Spleen (tissue), 11 donors: ENCODE measurements at regions not wholly inside any gene's neighbourhood (a gene's known extent, or its start where the extent isn't known, plus 50 kb on each side); places are given as distances from the start of the nearest gene placed in this dataset.

ENCODE experiments used
- DNase-seq: peaks from one replicate; pipeline ENCODE4 v3.0.0-alpha.2; 2020
- H3K27ac ChIP-seq, 8 donors: fragments of 200-600 bp; sonication (generic) in 7 of 8; 1 replicate in 4 of 8; 2 replicates in 4 of 8; pipeline versions ENCODE4 v1.5.0 to v1.8.0; 2016 to 2021; ENCODE audit warnings: inconsistent platforms in 4 of 8, mild to moderate bottlenecking in 4 of 8, moderate library complexity in 1 of 8
- H3K27me3 ChIP-seq, 7 donors: fragments of 200-600 bp; sonication (generic) in 6 of 7; replicated peaks in 1 of 7; 1 replicate in 4 of 7; 2 replicates in 3 of 7; pipeline versions ENCODE4 v1.5.0 to v1.8.0; 2016 to 2021; ENCODE audit warnings: inconsistent platforms in 3 of 7, mild to moderate bottlenecking in 1 of 7
- H3K36me3 ChIP-seq, 6 donors: fragments of 200-600 bp; sonication (generic) in 5 of 6; 1 replicate in 4 of 6; 2 replicates in 2 of 6; pipeline versions ENCODE4 v1.5.0 to v1.8.0; 2016 to 2021; ENCODE audit warnings: inconsistent platforms in 2 of 6
- H3K4me1 ChIP-seq, 6 donors: fragments of 200-600 bp; sonication (generic) in 5 of 6; 1 replicate in 3 of 6; 2 replicates in 3 of 6; pipeline versions ENCODE4 v1.5.0 to v1.8.0; 2016 to 2021; ENCODE audit warnings: inconsistent platforms in 3 of 6
- H3K4me3 ChIP-seq, 8 donors: fragments of 200-600 bp; sonication (generic) in 7 of 8; 1 replicate in 4 of 8; 2 replicates in 4 of 8; pipeline versions ENCODE4 v1.5.0 to v1.8.0; 2016 to 2021; ENCODE audit warnings: inconsistent platforms in 4 of 8, mild to moderate bottlenecking in 4 of 8, moderate library complexity in 2 of 8
- H3K9me3 ChIP-seq, 8 donors: fragments of 200-600 bp; sonication (generic) in 7 of 8; 1 replicate in 4 of 8; 2 replicates in 4 of 8; pipeline versions ENCODE4 v1.5.0 to v1.8.0; 2016 to 2021; ENCODE audit warnings: inconsistent platforms in 4 of 8
- POLR2A ChIP-seq, 3 donors: fragments of 450-650 bp; IDR thresholded peaks; one replicate each; pipeline ENCODE4 v1.5.1; 2017; ENCODE audit warnings: antibody characterized with exemption in 3 of 3, mild to moderate bottlenecking in 1 of 3
- POLR2AphosphoS5 ChIP-seq, 3 donors: sonication (generic); formaldehyde crosslinking; IDR thresholded peaks; one replicate each; pipeline ENCODE4 v1.5.1; 2017; ENCODE audit warnings: antibody characterized with exemption in 3 of 3
- WGBS, 5 donors: extraction: QIAGEN DNeasy Blood & Tissue Kit in 3 of 5; methylation state at CpG; one replicate each; pipeline versions ENCODE4 v1.1.5 to v1.1.7; 2013 to 2018; 5-methylcytosine and 5-hydroxymethylcytosine counted together
- intact Hi-C: fragments of 100-400 bp; cut with DNase I; formaldehyde crosslinking; loops from one replicate; pipeline ENCODE4 v1.15.0; 2023; ENCODE audit warnings: low total_unique reads
- TF ChIP-seq, protein P1 (sequence below), 11 experiments: fragments of 200-600 bp in 7 of 11; fragments of 450-650 bp in 4 of 11; sonication (generic) in 4 of 11; IDR thresholded peaks in 8 of 11; conservative IDR thresholded peaks in 3 of 11; 1 replicate in 7 of 11; 2 replicates in 4 of 11; pipeline versions ENCODE4 v1.4.0 to v1.8.0; 2016 to 2021; ENCODE audit warnings: antibody characterized with exemption in 11 of 11, inconsistent platforms in 4 of 11, mild to moderate bottlenecking in 1 of 11
- donor health status: healthy with polysubstance abuse.
- donor health status: DM: no; HTN: no; CAD: no; lungs with moderate emphysema.
- donor health status: DM: no; HTN: no; CAD: no.
- donor health status: Bipolar disorder and iron deficiency.
- donor health status: healthy.
- donor health status: DM: no; HTN: no; CAD: no.
- donor health status: DM: yes; HTN: yes; CAD: no.

DNA sequence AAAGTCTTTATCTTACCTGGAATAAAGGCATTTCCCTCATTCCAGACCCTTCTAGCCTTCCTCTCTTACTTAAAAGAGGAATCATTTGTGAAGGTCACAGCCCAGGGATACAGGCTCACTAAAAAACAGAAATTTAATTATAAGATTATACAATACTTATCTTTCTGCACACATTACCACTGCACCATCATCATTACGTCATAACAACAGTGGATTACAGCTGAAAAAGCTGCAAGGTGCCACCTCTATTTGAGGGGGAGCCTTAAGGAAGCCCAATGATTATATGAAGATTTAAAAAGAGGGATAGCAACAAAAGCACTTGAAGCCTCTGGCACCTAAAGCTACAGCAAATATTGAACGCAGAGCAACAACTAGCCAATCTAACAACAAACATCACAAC is 452.9 kb upstream of the EYS start:
- Histone ChIP-seq H3K9me3 (peaks cover 0 to 59% (median 49%) of the 10 kb centered on the region in 8 donors), H3K36me3 (no peaks in the 10 kb centered on the region), H3K4me3 (no peak overlapping the region), H3K27ac (no peak overlapping the region), H3K4me1 (no peaks in the 10 kb centered on the region), H3K27me3 (no peaks in the 10 kb centered on the region)
- no peak for DNase-seq
- TF ChIP-seq POLR2A (IDR thresholded peaks at IDR 0.05) (no peak), POLR2AphosphoS5 (IDR thresholded peaks at IDR 0.05) (no peak)
- TF ChIP-seq, protein P1, sequence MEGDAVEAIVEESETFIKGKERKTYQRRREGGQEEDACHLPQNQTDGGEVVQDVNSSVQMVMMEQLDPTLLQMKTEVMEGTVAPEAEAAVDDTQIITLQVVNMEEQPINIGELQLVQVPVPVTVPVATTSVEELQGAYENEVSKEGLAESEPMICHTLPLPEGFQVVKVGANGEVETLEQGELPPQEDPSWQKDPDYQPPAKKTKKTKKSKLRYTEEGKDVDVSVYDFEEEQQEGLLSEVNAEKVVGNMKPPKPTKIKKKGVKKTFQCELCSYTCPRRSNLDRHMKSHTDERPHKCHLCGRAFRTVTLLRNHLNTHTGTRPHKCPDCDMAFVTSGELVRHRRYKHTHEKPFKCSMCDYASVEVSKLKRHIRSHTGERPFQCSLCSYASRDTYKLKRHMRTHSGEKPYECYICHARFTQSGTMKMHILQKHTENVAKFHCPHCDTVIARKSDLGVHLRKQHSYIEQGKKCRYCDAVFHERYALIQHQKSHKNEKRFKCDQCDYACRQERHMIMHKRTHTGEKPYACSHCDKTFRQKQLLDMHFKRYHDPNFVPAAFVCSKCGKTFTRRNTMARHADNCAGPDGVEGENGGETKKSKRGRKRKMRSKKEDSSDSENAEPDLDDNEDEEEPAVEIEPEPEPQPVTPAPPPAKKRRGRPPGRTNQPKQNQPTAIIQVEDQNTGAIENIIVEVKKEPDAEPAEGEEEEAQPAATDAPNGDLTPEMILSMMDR (IDR thresholded peaks at IDR 0.05 in 8 of 11, conservative IDR thresholded peaks at IDR 0.05 in 3 of 11) = no peak
- 84 to 92% (median 85%) methylated on average over 2 of the region's 2 CpGs for WGBS, 5 donors
- intact Hi-C loops = no loop called here

DNA sequence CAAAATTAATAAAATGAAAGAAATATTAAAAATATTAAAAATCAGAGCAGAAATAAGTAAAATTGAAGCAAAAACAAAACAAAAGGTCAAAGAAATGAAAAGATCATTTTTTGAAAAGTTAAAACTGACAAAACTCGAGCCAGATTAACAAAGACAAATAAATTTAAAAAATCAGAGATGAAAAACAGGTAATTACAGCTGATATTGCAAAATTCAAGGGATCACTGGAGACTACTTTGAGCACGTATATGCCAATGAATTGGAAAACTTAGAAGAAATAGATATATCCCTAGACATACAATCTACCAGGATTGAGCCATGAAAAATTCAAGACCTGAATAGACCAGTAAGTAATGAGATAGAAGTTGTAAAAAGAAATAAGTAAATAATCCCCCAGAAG is 446.2 kb upstream of the EYS start:
- TF ChIP-seq POLR2AphosphoS5 (IDR thresholded peaks at IDR 0.05) (no peak), POLR2A (IDR thresholded peaks at IDR 0.05) (no peak)
- TF ChIP-seq, protein P1 (IDR thresholded peaks at IDR 0.05 in 8 of 11, conservative IDR thresholded peaks at IDR 0.05 in 3 of 11) = no peak
- no peaks in the 10 kb centered on the region for H3K27me3 ChIP-seq
- no peaks in the 10 kb centered on the region for H3K4me1 ChIP-seq
- no peak for DNase-seq
- peaks cover 0 to 5% (median 0%) of the 10 kb centered on the region in 8 donors for H3K9me3 ChIP-seq
- intact Hi-C loops = no loop called here
- H3K36me3 ChIP-seq = no peaks in the 10 kb centered on the region
- no peak overlapping the region for H3K27ac ChIP-seq
- 53 to 64% (median 56%) methylated on average over 2 of the region's 2 CpGs for WGBS, 5 donors
- H3K4me3 ChIP-seq = no peak overlapping the region

GRCh38 chr6:66149132-66149531 is 442.1 kb upstream of the EYS start:
- H3K27ac ChIP-seq = no peak overlapping the region
- H3K36me3 ChIP-seq = no peaks in the 10 kb centered on the region
- H3K9me3 ChIP-seq = peaks cover 0 to 28% (median 9%) of the 10 kb centered on the region in 8 donors
- H3K4me3 ChIP-seq = no peak overlapping the region
- no peaks in the 10 kb centered on the region for H3K4me1 ChIP-seq
- TF ChIP-seq POLR2AphosphoS5 (IDR thresholded peaks at IDR 0.05) = no peak
- TF ChIP-seq POLR2A (IDR thresholded peaks at IDR 0.05) = no peak
- TF ChIP-seq, protein P1 (IDR thresholded peaks at IDR 0.05 in 8 of 11, conservative IDR thresholded peaks at IDR 0.05 in 3 of 11) = no peak
- intact Hi-C loops = no loop called here
- H3K27me3 ChIP-seq = no peaks in the 10 kb centered on the region
- no peak for DNase-seq

GRCh38 chr6:66145867-66146266 is 438.8 kb upstream of the EYS start:
- WGBS, 5 donors = 84 to 88% (median 87%) methylated on average over 8 of the region's 8 CpGs
- H3K4me3 ChIP-seq = no peak overlapping the region
- peak; percentile 61 for DNase-seq

More at GRCh38 chr6:66145867-66146266, 438.8 kb upstream of the EYS start:
- no peak overlapping the region for H3K27ac ChIP-seq
- TF ChIP-seq, protein P1 (IDR thresholded peaks at IDR 0.05 in 8 of 11, conservative IDR thresholded peaks at IDR 0.05 in 3 of 11) = no peak
- TF ChIP-seq POLR2AphosphoS5 (IDR thresholded peaks at IDR 0.05) (no peak), POLR2A (IDR thresholded peaks at IDR 0.05) (no peak)
- no peaks in the 10 kb centered on the region for H3K4me1 ChIP-seq
- H3K27me3 ChIP-seq = no peaks in the 10 kb centered on the region
- intact Hi-C loops = no loop called here
- H3K9me3 ChIP-seq = peaks cover 0 to 53% (median 14%) of the 10 kb centered on the region in 8 donors
- no peaks in the 10 kb centered on the region for H3K36me3 ChIP-seq
